AG10803 (cell line): ENCODE measurements at regions not wholly inside any gene's neighbourhood (a gene's known extent, or its start where the extent isn't known, plus 50 kb on each side); places are given as distances from the start of the nearest gene placed in this dataset.

Experiments used
- DNase-seq: peaks from one replicate; pipeline ENCODE4 v3.0.0; 2010; ENCODE audit warnings: low read depth
- H3K4me3 ChIP-seq: 2 replicates; pipeline ENCODE4 v1.5.1; 2011; ENCODE audit warnings: mild to moderate bottlenecking, low read length, control low read depth
- CTCF ChIP-seq: conservative IDR thresholded peaks from 2 replicates; pipeline ENCODE4 v1.5.1; 2011; ENCODE audit warnings: mild to moderate bottlenecking, low read length, control low read depth, inconsistent platforms

DNA sequence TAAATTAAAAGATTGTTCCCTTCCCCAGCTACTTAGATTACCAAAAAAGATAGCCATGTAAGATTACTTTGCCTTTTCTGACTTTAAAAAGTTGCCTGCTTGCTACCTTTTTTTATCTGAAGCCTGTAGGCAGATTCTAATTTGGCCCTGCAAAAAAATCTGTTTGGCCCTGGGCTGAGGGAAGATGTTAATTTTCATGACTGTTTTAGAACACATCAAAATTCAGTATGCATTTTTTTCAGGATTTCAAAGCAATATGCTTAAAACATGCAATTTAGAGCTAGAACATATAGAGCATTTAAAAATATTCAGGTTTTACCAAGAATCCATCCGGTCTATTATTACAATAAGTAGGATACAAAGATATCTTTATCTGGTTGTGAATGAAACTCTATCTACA lies 563.6 kb downstream of the NR2F1-AS1 start:
- no peak overlapping the region for H3K4me3 ChIP-seq
- DNase-seq, result no peak
- no peak for TF ChIP-seq CTCF

DNA sequence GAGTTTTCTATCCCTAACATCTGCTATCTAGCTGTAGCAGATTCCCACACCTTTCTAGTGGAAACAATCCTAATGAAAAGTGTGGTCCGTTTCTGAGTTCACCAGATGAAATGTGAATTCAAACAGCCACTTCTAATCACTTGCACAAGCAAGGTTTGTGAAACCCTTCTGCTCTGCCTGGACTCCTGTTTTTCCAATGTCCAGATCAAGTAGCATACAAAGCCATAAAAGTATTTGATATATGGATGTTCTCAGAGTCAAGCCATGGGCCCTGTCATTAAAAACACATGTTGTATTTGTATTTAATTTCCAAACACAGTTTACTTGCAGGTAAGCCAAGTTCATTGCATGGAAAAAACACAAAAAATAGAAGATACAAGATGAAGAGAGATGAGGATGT lies 570.4 kb downstream of the NR2F1-AS1 start:
- TF ChIP-seq CTCF, result no peak
- no peak for DNase-seq
- no peak overlapping the region for H3K4me3 ChIP-seq

GRCh38 chr5:93010037-93010436 lies 571.0 kb downstream of the NR2F1-AS1 start:
- no peak for DNase-seq
- TF ChIP-seq CTCF, result no peak
- no peak overlapping the region for H3K4me3 ChIP-seq

GRCh38 chr5:93008502-93009207 lies 572.4 kb downstream of the NR2F1-AS1 start:
- DNase-seq, result no peak
- H3K4me3 ChIP-seq, result no peak overlapping the region
- TF ChIP-seq CTCF, result no peak

DNA sequence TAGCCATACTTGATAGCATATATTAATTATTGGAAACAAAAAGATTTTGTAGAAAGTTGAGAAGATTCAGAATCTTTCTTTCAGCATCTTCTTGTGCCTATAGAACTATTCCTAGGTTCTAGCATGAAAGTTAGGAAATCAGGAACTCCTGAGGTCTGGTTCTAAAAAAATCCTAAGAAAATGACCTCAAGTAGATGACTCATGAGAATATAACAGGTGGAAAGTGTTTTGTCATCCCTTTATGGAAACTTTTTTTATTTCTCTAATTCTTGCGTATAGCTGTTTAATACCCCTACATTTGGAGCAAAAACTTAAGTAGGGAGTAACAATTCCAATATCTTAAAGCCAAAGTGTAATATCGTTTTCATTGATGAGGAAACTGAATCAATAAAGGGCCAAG lies 574.1 kb downstream of the NR2F1-AS1 start:
- no peak for TF ChIP-seq CTCF
- H3K4me3 ChIP-seq, result no peak overlapping the region
- no peak for DNase-seq

DNA sequence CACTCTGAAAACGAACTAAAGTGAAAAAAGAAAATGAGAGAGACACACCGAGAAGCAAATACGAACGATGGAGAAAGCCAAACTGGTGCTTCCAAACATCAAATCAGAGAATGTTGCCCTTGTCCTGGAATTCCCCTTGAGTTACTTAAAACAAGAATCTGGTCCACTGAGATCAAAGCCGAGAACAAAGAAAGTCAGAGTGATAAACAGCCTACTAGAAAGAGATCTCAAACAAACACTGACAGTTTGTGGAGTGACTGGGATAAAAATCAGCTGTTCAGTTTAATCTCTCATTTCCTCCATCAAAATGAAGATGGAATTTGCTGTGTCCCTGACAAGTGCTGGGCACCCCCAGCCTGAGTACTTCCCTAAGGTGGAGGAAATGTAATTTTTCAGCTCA lies 582.6 kb downstream of the NR2F1-AS1 start:
- TF ChIP-seq CTCF, result no peak

DNA sequence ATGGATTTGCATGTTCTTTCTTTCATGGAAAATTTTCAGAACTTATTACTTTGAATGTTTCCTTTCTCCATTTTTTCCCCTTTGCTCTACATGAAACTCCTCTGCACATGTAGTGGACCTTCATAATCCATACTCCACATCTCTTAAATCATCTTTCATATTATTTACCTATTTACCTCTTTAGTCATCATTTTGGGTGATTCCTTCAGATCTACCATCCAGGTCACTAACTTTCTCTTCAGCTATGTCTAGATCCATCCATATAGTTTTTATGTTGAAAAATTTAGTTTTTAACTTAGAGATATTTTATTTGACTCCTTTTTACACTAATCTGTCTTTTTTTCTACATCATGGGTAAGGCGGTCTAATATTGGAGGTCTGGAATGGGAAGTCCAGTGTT lies 586.6 kb downstream of the NR2F1-AS1 start:
- DNase-seq, result no peak
- no peak overlapping the region for H3K4me3 ChIP-seq
- no peak for TF ChIP-seq CTCF

More for the DNA sequence above, 582.6 kb downstream of the NR2F1-AS1 start:
- no peak overlapping the region for H3K4me3 ChIP-seq
- DNase-seq, result no peak
